ENCODE measurements at regions not wholly inside any gene's neighbourhood (a gene's known extent, or its start where the extent isn't known, plus 50 kb on each side); places are given as distances from the start of the nearest gene placed in this dataset.

GRCh38 chr10:76649723-76650127 lies 987.9 kb downstream of the KCNMA1 start:
- Mint-ChIP-seq H3K4me3 (no peak overlapping the region), H3K27ac (no peak overlapping the region), H3K27me3 (ENCODE audit: low read depth, poor library complexity) (peaks cover 12% of the 10 kb centered on the region), H3K4me1 (peaks cover 40% of the 10 kb centered on the region), H3K9me3 (peaks cover 13% of the 10 kb centered on the region), H3K36me3 (ENCODE audit: low read depth) (peaks cover 9% of the 10 kb centered on the region)
- no peak for DNase-seq
- TF ChIP-seq CTCF (IDR thresholded peaks at IDR 0.05) = no peak

DNA sequence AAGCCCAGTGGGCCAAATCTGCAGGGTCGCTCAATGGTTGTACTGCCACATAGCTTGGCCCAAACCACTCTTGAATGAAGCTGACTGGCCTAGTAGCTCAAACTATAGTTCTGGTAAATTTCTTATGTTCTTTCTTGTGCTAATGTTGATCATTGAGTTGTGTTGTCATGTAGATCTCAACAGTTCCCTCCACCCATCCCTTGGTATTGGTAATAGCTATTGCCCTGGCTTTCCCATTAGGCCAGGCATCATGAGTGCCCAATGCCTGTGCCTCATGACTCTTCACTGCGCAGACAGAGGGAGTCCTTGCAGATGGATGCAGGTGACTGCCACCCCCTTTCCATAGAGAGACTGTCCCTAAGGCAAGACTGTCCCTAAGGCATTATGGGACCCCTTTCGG lies 988.4 kb downstream of the KCNMA1 start:
- Mint-ChIP-seq H3K4me3 (no peak overlapping the region), H3K9me3 (peaks cover 8% of the 10 kb centered on the region), H3K36me3 (ENCODE audit: low read depth) (peaks cover 6% of the 10 kb centered on the region), H3K27me3 (ENCODE audit: low read depth, poor library complexity) (peaks cover 7% of the 10 kb centered on the region), H3K4me1 (peaks cover 44% of the 10 kb centered on the region), H3K27ac (no peak overlapping the region)
- TF ChIP-seq CTCF (IDR thresholded peaks at IDR 0.05) = no peak
- no peak for DNase-seq

GRCh38 chr10:76647301-76647700 lies 990.3 kb downstream of the KCNMA1 start:
- Mint-ChIP-seq H3K27me3 (ENCODE audit: low read depth, poor library complexity) (peaks cover 3% of the 10 kb centered on the region), H3K36me3 (ENCODE audit: low read depth) (no peaks in the 10 kb centered on the region), H3K4me3 (no peak overlapping the region), H3K9me3 (no peaks in the 10 kb centered on the region), H3K4me1 (peaks cover 56% of the 10 kb centered on the region), H3K27ac (no peak overlapping the region)
- DNase-seq = no peak
- TF ChIP-seq CTCF (IDR thresholded peaks at IDR 0.05) = no peak

DNA sequence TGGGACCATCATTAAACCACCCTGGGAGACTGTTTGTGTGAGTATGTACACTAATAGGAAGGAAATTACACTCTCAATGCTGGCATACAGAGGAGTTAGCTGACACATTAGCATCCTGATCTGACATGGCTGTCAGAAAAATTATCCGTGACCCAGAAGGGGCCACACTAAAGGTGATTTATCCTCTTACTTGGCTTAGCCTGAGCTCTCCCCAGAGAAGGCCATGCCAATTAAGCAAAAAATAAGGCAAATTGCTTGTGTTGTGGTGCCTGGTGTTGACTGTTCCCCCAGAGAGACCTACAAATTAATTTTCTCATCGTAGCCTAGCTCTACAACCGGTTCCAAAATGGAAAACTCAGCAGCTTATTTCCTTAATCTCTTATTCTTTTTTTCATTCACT lies 992.3 kb downstream of the KCNMA1 start:
- TF ChIP-seq CTCF (IDR thresholded peaks at IDR 0.05) = no peak
- Mint-ChIP-seq H3K4me1 (peaks cover 59% of the 10 kb centered on the region), H3K36me3 (ENCODE audit: low read depth) (no peaks in the 10 kb centered on the region), H3K9me3 (no peaks in the 10 kb centered on the region), H3K27ac (no peak overlapping the region), H3K4me3 (no peak overlapping the region), H3K27me3 (ENCODE audit: low read depth, poor library complexity) (peaks cover 3% of the 10 kb centered on the region)
- no peak for DNase-seq

DNA sequence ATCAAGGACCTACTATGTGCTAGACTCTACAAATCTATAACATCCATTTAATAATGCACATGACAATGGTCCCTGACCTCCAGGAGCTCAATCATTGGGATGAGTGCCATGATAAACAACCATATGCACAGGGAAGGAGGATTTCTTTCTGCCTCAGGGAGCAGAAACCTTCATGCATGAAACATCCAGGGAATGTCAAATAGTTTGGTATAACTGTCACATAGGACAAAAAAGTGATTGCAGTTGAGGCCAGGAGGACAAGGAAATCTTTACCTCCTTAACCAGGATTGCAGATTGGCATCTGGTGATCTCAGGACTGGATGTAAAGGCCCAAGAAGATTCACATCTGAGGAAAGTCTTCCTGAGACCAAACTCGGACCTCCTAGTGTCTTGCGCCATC lies 993.1 kb downstream of the KCNMA1 start:
- Mint-ChIP-seq H3K27ac (no peak overlapping the region), H3K27me3 (ENCODE audit: low read depth, poor library complexity) (peaks cover 3% of the 10 kb centered on the region), H3K4me1 (peaks cover 56% of the 10 kb centered on the region), H3K4me3 (no peak overlapping the region), H3K36me3 (ENCODE audit: low read depth) (no peaks in the 10 kb centered on the region), H3K9me3 (no peaks in the 10 kb centered on the region)
- DNase-seq = no peak
- TF ChIP-seq CTCF (IDR thresholded peaks at IDR 0.05) = no peak

DNA sequence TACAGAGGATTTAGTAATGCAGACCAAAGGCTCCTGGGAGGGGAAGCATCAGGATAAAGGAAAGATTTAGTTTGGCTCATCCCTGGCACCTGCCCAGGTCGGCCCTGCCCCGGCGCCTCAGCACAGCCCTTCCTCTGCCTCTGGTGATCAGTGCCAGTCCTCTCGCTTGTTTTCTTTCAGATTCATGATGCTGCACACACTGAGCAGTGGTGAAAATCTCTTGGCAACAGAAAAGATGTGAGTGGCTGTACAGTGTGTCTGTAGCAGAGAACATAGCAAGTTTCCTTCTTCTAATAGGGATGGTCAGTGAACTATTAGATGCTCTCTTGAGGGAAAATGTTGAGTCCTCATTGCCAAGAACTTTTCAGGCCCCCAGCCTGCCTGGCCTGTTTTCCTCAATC lies 994.1 kb downstream of the KCNMA1 start:
- Mint-ChIP-seq H3K36me3 (ENCODE audit: low read depth) (no peaks in the 10 kb centered on the region), H3K9me3 (no peaks in the 10 kb centered on the region), H3K4me3 (no peak overlapping the region), H3K27ac (no peak overlapping the region), H3K27me3 (ENCODE audit: low read depth, poor library complexity) (no peaks in the 10 kb centered on the region), H3K4me1 (peaks cover 50% of the 10 kb centered on the region)
- DNase-seq = no peak
- no peak for TF ChIP-seq CTCF (IDR thresholded peaks at IDR 0.05)
